ENCODE measurements at regions not wholly inside any gene's neighbourhood (a gene's known extent, or its start where the extent isn't known, plus 50 kb on each side); places are given as distances from the start of the nearest gene placed in this dataset.

DNA sequence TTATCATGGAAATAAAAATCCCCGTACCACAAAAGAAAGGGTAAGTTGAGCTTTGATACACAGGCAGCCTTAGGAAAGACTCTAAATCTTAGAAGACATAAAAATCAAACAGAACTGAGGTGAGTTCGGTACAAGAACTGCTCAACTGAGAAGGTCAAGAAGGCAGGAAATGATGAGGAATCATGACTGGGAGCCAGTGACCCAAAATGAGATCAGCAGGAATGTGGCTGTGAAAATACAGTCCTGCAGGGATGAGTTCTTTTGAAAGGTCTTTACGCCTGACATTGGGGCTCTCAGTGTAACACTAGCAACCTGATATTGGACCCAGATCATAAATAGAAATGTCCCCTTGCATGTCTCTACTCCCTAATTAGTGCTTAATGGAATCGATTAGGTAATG lies 56.3 kb upstream of the CDH11 start:
- H3K4me1 ChIP-seq (replicated peaks in 1 of 4; ENCODE audit: control insufficient read depth in 3 of 4, insufficient read depth in 4 of 4, low read length in 3 of 4): no peaks in the 10 kb centered on the region
- H3K23ac ChIP-seq (ENCODE audit: insufficient read length): no peak overlapping the region
- WGBS, 2 experiments (ENCODE audit: extremely low coverage in 1 of 2, insufficient coverage in 1 of 2, insufficient read length in 1 of 2, insufficient replicate concordance in 2 of 2, low coverage in 1 of 2, low lambda C conversion rate in 2 of 2, missing lambda C conversion rate in 1 of 2): 85% methylated on average over 4 of the region's 4 CpGs; no CpG with 5 or more reads in 1 of the 2 experiments
- DNase-seq (ENCODE audit: low read depth in 1 of 2, low spot score in 2 of 2) (no peak), FAIRE-seq (no peak)
- no peak overlapping the region for H2AK5ac ChIP-seq (ENCODE audit: low read depth, low read length)
- no peak overlapping the region for H2BK20ac ChIP-seq (ENCODE audit: low read length)
- POLR2A ChIA-PET (ENCODE audit: partially characterized antibody): no interaction called here
- no peak overlapping the region for H2BK15ac ChIP-seq (ENCODE audit: low read length)
- CTCF ChIA-PET (ENCODE audit: partially characterized antibody): no interaction called here
- no peak overlapping the region for H3K56ac ChIP-seq (replicated peaks; ENCODE audit: insufficient read length, low read depth, low read length)
- no peak overlapping the region for H2BK120ac ChIP-seq (replicated peaks; ENCODE audit: low read depth, low read length)
- H3K18ac ChIP-seq (ENCODE audit: extremely low read depth, low read length): no peak overlapping the region
- no peak overlapping the region for H4K5ac ChIP-seq (ENCODE audit: insufficient read length, low read depth, low read length)
- no peaks in the 10 kb centered on the region for H3K79me2 ChIP-seq (ENCODE audit: control insufficient read depth in 1 of 2, insufficient read depth in 2 of 2, low read length in 2 of 2)
- H4K20me1 ChIP-seq (replicated peaks in 1 of 2; ENCODE audit: control insufficient read depth in 1 of 2, insufficient read depth in 2 of 2, low read length in 2 of 2): no peaks in the 10 kb centered on the region
- no peaks in the 10 kb centered on the region for H3K79me1 ChIP-seq (ENCODE audit: low read depth, low read length)
- H3K27me3 ChIP-seq (replicated peaks in 1 of 4; ENCODE audit: control insufficient read depth in 3 of 4, extremely low read depth in 1 of 4, insufficient read depth in 3 of 4, low read length in 3 of 4): no peaks in the 10 kb centered on the region
- H2BK12ac ChIP-seq (ENCODE audit: low read depth, low read length): no peak overlapping the region
- H4K8ac ChIP-seq (ENCODE audit: extremely low read depth, insufficient read depth, low read length): no peak overlapping the region
- H3K14ac ChIP-seq (ENCODE audit: insufficient read length): no peak overlapping the region
- no peak overlapping the region for H3K4ac ChIP-seq (replicated peaks; ENCODE audit: insufficient read length, low read depth, low read length)
- H2AFZ ChIP-seq (ENCODE audit: low read length): no peak overlapping the region
- no peaks in the 10 kb centered on the region for H3K23me2 ChIP-seq (ENCODE audit: low read depth, low read length)
- H3K4me2 ChIP-seq (ENCODE audit: insufficient read depth in 1 of 2, low read depth in 2 of 2, low read length in 2 of 2): no peak overlapping the region
- no peak overlapping the region for H3K9ac ChIP-seq (replicated peaks in 1 of 4; ENCODE audit: extremely low read depth in 1 of 4, low read depth in 3 of 4, low read length in 3 of 4)
- no peaks in the 10 kb centered on the region for H3K36me3 ChIP-seq (ENCODE audit: control insufficient read depth in 2 of 4, insufficient read depth in 4 of 4, low read length in 3 of 4)
- H3K9me3 ChIP-seq (ENCODE audit: insufficient read depth in 2 of 2, low read depth in 1 of 2, low read length in 1 of 2): no peaks in the 10 kb centered on the region
- no peak overlapping the region for H3K4me3 ChIP-seq (ENCODE audit: extremely low read depth in 1 of 4, insufficient read depth in 2 of 4, low read depth in 3 of 4, low read length in 4 of 4)
- no peak overlapping the region for H3K27ac ChIP-seq (ENCODE audit: low read depth, low read length)
- no peak overlapping the region for H4K91ac ChIP-seq (replicated peaks; ENCODE audit: insufficient read length, low read length)
- H2BK5ac ChIP-seq (ENCODE audit: low read depth, low read length): no peak overlapping the region
- TF ChIP-seq EZH2 (IDR thresholded peaks at IDR 0.05; ENCODE audit: low read depth, low read length, severe bottlenecking): no peak
- no peak for TF ChIP-seq BRCA1 (IDR thresholded peaks at IDR 0.05; ENCODE audit: low read depth, low read length)
- no peak for TF ChIP-seq POU5F1 (IDR thresholded peaks at IDR 0.05; ENCODE audit: low read depth, low read length)
- TF ChIP-seq, protein P1, sequence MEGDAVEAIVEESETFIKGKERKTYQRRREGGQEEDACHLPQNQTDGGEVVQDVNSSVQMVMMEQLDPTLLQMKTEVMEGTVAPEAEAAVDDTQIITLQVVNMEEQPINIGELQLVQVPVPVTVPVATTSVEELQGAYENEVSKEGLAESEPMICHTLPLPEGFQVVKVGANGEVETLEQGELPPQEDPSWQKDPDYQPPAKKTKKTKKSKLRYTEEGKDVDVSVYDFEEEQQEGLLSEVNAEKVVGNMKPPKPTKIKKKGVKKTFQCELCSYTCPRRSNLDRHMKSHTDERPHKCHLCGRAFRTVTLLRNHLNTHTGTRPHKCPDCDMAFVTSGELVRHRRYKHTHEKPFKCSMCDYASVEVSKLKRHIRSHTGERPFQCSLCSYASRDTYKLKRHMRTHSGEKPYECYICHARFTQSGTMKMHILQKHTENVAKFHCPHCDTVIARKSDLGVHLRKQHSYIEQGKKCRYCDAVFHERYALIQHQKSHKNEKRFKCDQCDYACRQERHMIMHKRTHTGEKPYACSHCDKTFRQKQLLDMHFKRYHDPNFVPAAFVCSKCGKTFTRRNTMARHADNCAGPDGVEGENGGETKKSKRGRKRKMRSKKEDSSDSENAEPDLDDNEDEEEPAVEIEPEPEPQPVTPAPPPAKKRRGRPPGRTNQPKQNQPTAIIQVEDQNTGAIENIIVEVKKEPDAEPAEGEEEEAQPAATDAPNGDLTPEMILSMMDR (IDR thresholded peaks at IDR 0.05; ENCODE audit: control extremely low read depth in 1 of 3, insufficient read depth in 1 of 3, low read depth in 1 of 3, low read length in 3 of 3): no peak
- no peak for TF ChIP-seq SP2 (IDR thresholded peaks at IDR 0.05; ENCODE audit: low read length)
- TF ChIP-seq, protein P2, sequence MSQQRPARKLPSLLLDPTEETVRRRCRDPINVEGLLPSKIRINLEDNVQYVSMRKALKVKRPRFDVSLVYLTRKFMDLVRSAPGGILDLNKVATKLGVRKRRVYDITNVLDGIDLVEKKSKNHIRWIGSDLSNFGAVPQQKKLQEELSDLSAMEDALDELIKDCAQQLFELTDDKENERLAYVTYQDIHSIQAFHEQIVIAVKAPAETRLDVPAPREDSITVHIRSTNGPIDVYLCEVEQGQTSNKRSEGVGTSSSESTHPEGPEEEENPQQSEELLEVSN (IDR thresholded peaks at IDR 0.05): no peak
- no peak for TF ChIP-seq SIRT6 (IDR thresholded peaks at IDR 0.05; ENCODE audit: low read length)
- TF ChIP-seq YY1 (IDR thresholded peaks at IDR 0.05; ENCODE audit: low read depth, low read length): no peak
- no peak for TF ChIP-seq CREB1 (IDR thresholded peaks at IDR 0.05)
- TF ChIP-seq, protein P3, sequence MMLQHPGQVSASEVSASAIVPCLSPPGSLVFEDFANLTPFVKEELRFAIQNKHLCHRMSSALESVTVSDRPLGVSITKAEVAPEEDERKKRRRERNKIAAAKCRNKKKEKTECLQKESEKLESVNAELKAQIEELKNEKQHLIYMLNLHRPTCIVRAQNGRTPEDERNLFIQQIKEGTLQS (IDR thresholded peaks at IDR 0.05; ENCODE audit: insufficient read depth, low read depth, low read length): no peak
- TF ChIP-seq SRF (IDR thresholded peaks at IDR 0.05; ENCODE audit: low read depth, low read length): no peak
- TF ChIP-seq GABPA (IDR thresholded peaks at IDR 0.05; ENCODE audit: borderline replicate concordance, insufficient read depth, low read length): no peak

Data from H1 (cell line).